ENCODE measurements at regions not wholly inside any gene's neighbourhood (a gene's known extent, or its start where the extent isn't known, plus 50 kb on each side); places are given as distances from the start of the nearest gene placed in this dataset.

- no peak overlapping the region for H3K27ac ChIP-seq
Observed at GRCh38 chr11:44452827-44453572, 112.5 kb upstream of the CD82 start.

GRCh38 chr11:44453871-44454270, 111.6 kb upstream of the CD82 start:
- TF ChIP-seq CTCF (IDR thresholded peaks at IDR 0.05) = no peak
- Histone ChIP-seq H3K27ac (no peak overlapping the region), H3K36me3 (no peaks in the 10 kb centered on the region), H3K4me3 (no peak overlapping the region), H3K27me3 (no peaks in the 10 kb centered on the region), H3K9me3 (no peaks in the 10 kb centered on the region), H3K4me1 (peaks cover 0 to 7% of the 10 kb centered on the region in 2 donors)
- DNase-seq (ENCODE audit: low spot score) = no peak

More at GRCh38 chr11:44452827-44453572, 112.5 kb upstream of the CD82 start:
- no peak for TF ChIP-seq CTCF (IDR thresholded peaks at IDR 0.05)
- Histone ChIP-seq H3K4me3 (no peak overlapping the region), H3K9me3 (no peaks in the 10 kb centered on the region), H3K4me1 (peaks cover 0 to 7% of the 10 kb centered on the region in 2 donors), H3K36me3 (no peaks in the 10 kb centered on the region), H3K27me3 (no peaks in the 10 kb centered on the region)
- DNase-seq (ENCODE audit: low spot score) = no peak

- Histone ChIP-seq H3K9me3 (no peaks in the 10 kb centered on the region), H3K36me3 (no peaks in the 10 kb centered on the region), H3K27me3 (no peaks in the 10 kb centered on the region), H3K27ac (no peak overlapping the region), H3K4me3 (no peak overlapping the region), H3K4me1 (peaks cover 0 to 7% of the 10 kb centered on the region in 2 donors)
- DNase-seq (ENCODE audit: low spot score) = no peak
- TF ChIP-seq CTCF (IDR thresholded peaks at IDR 0.05) = no peak
Observed at GRCh38 chr11:44454666-44455065, 110.8 kb upstream of the CD82 start.

GRCh38 chr11:44456544-44457300, 108.7 kb upstream of the CD82 start:
- TF ChIP-seq CTCF (IDR thresholded peaks at IDR 0.05) = peak in 1 of 2 donors; percentile 50
- no peak for DNase-seq (ENCODE audit: low spot score)
- H3K36me3 ChIP-seq = no peaks in the 10 kb centered on the region
- no peak overlapping the region for H3K4me3 ChIP-seq
- H3K9me3 ChIP-seq = no peaks in the 10 kb centered on the region
- no peak overlapping the region for H3K27ac ChIP-seq
- H3K4me1 ChIP-seq = peaks cover 0 to 7% of the 10 kb centered on the region in 2 donors
- H3K27me3 ChIP-seq = no peaks in the 10 kb centered on the region

- no peak overlapping the region for H3K27ac ChIP-seq
- no peak for DNase-seq (ENCODE audit: low spot score)
- no peak for TF ChIP-seq CTCF (IDR thresholded peaks at IDR 0.05)
- H3K27me3 ChIP-seq = no peaks in the 10 kb centered on the region
- H3K36me3 ChIP-seq = no peaks in the 10 kb centered on the region
- peaks cover 0 to 7% of the 10 kb centered on the region in 2 donors for H3K4me1 ChIP-seq
- H3K9me3 ChIP-seq = no peaks in the 10 kb centered on the region
- no peak overlapping the region for H3K4me3 ChIP-seq
Observed at GRCh38 chr11:44457862-44458261, 107.6 kb upstream of the CD82 start.
